ENCODE measurements at regions not wholly inside any gene's neighbourhood (a gene's known extent, or its start where the extent isn't known, plus 50 kb on each side); places are given as distances from the start of the nearest gene placed in this dataset.

GRCh38 chr6:21935142-21935541 is 341.6 kb downstream of the SOX4 start:
- TF ChIP-seq SMC3 (IDR thresholded peaks at IDR 0.05; ENCODE audit: low read depth, low read length): no peak
- TF ChIP-seq CTCF (conservative IDR thresholded peaks at IDR 0.05; ENCODE audit: low read depth, low read length): no peak
- TF ChIP-seq MAZ (IDR thresholded peaks at IDR 0.05; ENCODE audit: borderline replicate concordance, low read depth, low read length): no peak
- no peak for TF ChIP-seq POLR2A (IDR thresholded peaks at IDR 0.05; ENCODE audit: low read depth, low read length)
- no peak for TF ChIP-seq CEBPB (IDR thresholded peaks at IDR 0.05; ENCODE audit: low read depth, low read length)
